ENCODE measurements at regions not wholly inside any gene's neighbourhood (a gene's known extent, or its start where the extent isn't known, plus 50 kb on each side); places are given as distances from the start of the nearest gene placed in this dataset.
"Not testable (repeated sequence)": the region's sequence is repeated elsewhere in the genome, so short reads cannot be mapped to it uniquely, and the experiment has no call there.

DNA sequence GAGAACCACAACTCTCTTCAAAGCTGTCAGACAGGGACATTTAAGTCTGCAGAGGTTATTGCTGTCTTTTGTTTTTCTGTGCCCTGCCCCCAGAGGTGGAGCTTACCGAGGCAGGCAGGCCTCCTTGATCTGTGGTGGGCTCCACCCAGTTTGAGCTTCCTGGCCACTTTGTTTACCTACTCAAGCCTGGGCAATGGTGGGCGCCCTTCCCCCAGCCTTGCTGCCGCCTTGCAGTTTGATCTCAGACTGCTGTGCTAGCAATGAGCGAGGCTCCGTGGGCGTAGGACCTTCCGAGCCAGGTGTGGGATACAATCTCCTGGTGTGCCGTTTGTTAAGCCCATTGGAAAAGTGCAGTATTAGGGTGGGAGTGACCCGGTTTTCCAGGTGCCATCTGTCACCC lies 822.1 kb downstream of the KCNMA1 start:
- DNase-seq; in situ Hi-C loops (cut with HindIII; ENCODE audit: low pct_ligation_motif_present, low pct_unique_long_range_greater_than_20kb, low sequenced_read_pairs): not testable (repeated sequence)

DNA sequence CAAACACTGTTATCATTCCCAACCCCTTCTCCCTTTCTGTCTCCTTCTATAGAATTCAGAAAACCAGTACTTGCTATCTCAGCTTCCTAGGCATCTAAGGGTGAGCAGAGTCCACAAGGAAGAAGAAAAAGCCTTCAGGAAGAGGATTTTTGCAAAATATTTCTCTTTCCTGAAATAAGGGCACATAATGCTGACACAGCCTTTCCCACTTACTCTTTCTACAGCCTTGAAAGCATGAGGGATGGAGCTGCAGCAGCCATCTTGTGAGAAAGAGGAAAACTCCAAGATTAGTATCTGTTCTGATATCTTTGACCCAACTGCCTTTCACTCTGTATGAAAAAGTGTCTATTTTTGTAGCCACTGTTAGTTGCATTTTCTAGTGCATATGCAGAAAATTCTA lies 826.2 kb downstream of the KCNMA1 start:
- in situ Hi-C loops (cut with HindIII; ENCODE audit: low pct_ligation_motif_present, low pct_unique_long_range_greater_than_20kb, low sequenced_read_pairs) = no loop called here
- no peak for DNase-seq

DNA sequence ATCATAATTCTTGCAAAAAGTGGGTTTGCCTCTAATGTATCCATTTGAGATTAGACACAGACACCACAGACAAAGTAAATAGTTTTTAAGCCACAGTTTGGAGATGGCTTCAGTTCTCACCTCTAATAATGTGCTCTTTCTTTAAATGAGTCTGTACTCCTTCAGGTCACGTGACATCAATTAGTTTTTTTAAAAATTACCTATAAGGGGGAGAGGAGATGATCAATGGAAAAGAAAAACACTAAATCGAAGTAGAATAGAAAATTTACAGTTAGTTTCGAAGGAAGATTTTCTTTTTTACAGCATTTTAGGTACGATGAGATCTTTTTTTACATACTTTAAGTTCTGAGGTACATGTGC lies 849.2 kb downstream of the KCNMA1 start:
- no peak for DNase-seq

DNA sequence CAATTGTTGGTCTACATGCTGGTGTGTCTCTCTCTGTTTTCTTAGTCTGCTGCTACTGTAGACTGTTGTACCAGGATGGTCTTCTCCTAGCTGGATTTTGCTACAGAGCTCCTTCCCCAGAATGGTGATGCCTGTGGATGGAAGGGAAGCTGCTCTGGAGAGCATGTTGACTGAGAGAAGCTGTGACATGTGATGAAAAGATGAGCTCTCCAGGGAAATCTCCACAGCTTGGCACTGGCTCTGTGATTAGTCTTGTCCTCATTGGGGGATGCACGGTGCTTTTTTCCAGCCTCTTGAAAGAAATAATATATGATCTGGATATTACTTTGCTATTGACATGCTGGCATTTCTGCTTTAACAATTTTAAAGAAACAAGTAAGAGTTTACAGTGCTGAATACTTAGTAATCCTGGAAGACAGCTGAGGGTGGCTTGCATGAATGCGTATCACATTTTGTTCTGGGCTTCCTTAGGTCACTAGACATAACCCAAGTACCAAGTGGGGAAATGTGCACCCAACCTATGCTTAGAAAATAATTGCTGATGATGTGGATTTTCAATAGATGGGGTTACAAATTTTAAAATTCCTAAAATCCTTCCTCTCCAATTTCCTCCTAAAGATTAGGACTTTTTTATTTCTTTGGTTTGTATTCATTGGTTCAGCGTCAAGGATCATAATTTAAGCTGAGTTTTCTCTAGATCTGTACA lies 849.7 kb downstream of the KCNMA1 start:
- DNase-seq = no peak
- in situ Hi-C loops (cut with HindIII; ENCODE audit: low pct_ligation_motif_present, low pct_unique_long_range_greater_than_20kb, low sequenced_read_pairs) = no loop called here

More for the DNA sequence above, 849.2 kb downstream of the KCNMA1 start:
- in situ Hi-C loops (cut with HindIII; ENCODE audit: low pct_ligation_motif_present, low pct_unique_long_range_greater_than_20kb, low sequenced_read_pairs) = no loop called here

DNA sequence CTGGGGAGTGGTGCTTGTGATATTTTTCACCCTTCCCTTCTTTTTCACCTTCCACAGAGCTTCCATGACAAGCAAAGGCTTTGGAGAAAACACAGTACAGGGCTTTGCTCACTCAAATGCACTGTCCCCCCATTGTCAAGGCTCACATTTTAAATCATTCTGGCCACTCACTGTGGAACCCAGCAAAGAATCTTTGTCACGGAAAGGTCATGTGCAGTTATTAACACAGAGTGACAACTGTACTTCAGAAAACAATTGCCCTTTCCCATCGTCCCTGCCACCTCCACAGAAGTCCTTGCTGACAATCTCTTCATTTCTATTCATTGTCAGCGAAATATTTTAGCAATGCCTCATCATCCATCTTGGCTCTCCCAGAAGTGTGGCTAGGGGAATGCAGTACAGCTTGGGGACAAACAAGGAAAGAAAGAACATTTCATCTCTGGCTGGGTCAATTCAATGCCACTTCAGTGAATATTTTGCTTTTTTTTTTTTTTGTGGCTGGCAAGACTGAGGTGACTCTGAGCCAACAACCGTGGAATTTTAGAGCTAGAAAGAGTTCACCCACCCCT lies 851.0 kb downstream of the KCNMA1 start:
- in situ Hi-C loops (cut with HindIII; ENCODE audit: low pct_ligation_motif_present, low pct_unique_long_range_greater_than_20kb, low sequenced_read_pairs) = no loop called here
- no peak for DNase-seq

DNA sequence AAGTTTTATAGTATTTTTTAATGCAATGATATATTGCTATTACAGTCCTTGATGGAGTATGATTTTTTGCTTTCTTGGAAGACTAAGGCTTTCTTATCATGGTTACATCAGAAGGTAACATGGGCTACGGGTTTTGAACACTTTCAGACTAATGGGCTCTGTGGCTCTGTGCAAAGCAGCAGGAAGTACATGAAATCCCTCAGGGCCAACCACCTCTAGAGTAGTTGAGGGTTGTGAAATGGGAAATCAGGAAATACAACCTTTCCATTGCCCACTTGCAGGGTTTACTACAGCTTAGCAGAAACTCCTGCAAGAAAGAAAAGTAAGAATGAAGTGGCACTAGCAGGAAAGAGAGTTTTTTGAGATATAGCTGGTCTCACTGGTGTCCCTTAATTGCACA lies 853.5 kb downstream of the KCNMA1 start:
- in situ Hi-C loops (cut with HindIII; ENCODE audit: low pct_ligation_motif_present, low pct_unique_long_range_greater_than_20kb, low sequenced_read_pairs) = no loop called here
- no peak for DNase-seq

DNA sequence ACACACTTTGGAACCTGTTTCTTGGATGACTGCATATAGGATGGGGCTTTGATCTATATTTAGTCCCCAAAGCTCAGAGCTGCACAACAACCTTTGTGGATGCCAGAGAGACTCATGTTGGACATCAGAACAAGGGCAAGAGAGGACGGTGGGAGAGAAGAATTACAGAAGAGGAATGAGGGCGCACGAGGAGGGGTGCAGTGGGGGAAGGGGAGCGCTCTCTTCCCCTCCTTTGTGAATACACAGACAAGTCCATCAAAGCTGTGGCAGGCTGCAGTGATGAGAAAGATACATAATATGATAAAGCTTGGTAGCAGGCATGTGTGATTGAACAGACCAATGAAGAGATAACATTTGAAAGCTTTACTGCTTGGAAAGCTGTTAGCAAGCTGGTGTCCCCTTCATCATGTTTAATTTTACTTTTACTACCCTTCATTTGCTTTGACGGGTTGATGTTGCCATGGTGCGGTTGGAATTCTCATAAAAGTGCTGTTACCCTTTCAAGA lies 857.8 kb downstream of the KCNMA1 start:
- no peak for DNase-seq
- in situ Hi-C loops (cut with HindIII; ENCODE audit: low pct_ligation_motif_present, low pct_unique_long_range_greater_than_20kb, low sequenced_read_pairs) = no loop called here

DNA sequence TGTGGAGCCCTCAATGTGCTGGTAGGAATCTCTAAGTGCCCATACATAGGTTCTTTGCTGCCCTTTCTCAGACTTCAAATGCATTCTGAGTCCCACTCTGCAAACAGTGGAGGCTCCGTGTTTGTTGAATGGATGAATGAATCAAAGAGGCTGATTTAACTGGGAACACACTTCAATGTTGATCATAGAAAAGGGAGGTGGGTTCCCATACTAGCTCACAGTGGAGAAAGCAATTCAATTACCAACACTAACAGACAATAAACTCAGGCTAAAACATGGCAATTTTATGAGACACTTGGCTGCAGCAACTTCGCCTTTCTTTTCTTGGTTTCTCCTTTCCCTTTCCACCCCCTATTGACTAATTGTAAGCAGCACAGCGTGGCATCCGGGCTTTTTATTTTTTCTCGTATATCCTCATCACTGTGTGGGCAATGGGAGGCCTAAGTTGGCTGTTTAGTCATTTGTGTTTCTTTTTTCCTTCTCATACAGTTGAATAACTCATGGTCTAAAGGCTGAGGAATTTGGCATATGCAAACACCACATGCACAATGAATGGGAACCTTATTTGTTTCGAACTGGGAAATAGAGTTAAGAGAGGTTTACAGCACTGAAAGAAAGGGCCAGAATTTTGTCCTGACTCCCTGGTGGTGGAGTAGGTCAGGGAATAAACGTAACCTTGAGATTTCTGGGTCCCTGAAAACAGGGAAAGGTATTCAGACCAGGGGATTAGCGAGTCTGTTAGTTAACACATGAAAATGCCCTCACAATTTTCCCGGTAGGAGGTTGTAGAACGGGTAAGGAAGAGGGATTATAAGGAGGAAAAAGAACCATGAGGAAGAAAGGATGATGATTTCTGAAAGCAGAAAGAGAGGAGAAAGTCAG lies 858.5 kb downstream of the KCNMA1 start:
- in situ Hi-C loops (cut with HindIII; ENCODE audit: low pct_ligation_motif_present, low pct_unique_long_range_greater_than_20kb, low sequenced_read_pairs) = no loop called here
- no peak for DNase-seq

DNA sequence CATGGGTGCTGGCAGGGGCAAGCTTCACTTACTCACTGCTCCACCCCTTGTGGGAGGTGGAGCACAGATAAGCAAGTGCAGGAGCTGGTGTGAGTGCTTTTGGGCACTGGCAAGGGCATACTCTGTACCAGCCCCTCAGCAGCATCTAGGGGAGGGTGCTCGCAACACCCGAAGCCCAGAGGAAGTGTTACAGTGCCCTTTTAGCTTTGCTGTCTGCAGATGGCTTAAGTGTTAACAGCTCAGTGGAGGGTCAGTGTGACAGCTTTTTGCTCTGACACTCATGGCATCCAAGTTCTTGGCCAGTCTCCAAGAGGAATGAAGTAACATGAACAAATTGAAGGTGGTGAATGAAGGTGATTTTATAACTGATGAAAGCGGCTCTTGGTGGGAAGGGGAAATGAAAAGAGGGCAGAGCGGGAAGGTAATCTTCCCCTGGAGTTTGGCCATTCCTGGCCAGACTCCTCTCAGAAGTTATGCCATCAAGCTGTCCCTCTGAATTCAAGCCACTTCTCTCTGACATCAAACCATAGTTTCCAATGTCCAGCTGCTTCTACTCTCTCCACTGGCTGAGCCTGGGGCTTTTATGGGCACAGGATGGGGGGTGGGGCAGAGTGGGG lies 862.5 kb downstream of the KCNMA1 start:
- DNase-seq = no peak

DNA sequence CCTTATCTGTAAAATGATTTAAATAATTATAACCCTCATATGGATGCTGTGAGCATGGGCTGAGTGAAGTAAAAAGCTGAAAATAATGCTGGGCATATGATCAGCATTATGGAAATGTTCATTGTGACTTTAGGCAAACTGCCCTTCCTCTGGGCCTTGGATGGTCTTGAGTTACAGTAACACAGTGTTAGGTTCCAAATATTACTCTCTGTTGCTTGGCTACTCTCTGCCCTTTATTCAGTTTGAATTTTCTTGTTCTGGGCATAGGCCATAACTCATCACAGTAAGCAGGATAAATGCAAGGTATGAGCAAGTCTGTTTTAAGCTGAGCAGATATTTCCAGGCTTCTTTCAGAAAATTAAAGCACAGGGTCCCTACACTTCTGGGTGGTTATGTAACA lies 868.0 kb downstream of the KCNMA1 start:
- in situ Hi-C loops (cut with HindIII; ENCODE audit: low pct_ligation_motif_present, low pct_unique_long_range_greater_than_20kb, low sequenced_read_pairs) = no loop called here
- no peak for DNase-seq

More for the DNA sequence above, 862.5 kb downstream of the KCNMA1 start:
- in situ Hi-C loops (cut with HindIII; ENCODE audit: low pct_ligation_motif_present, low pct_unique_long_range_greater_than_20kb, low sequenced_read_pairs) = no loop called here

DNA sequence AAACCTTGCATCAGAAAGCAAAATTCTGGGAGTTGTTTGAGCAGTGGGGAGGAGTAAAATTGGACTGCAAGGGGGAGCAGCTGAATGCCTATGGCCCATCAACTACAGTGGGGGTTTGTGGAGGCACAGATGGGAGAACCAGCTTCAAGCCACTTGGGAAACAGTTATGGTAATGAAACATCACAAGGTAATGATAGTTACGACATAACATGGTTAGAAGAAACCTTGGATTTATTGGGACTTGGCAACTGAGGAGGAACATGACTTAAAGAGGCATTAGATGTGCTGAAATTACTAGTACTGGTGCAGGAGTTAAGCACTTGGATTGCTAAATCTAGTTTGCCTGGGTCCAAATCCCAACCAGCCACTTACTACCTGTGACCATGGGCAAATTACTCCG lies 868.4 kb downstream of the KCNMA1 start:
- in situ Hi-C loops (cut with HindIII; ENCODE audit: low pct_ligation_motif_present, low pct_unique_long_range_greater_than_20kb, low sequenced_read_pairs) = no loop called here
- no peak for DNase-seq

DNA sequence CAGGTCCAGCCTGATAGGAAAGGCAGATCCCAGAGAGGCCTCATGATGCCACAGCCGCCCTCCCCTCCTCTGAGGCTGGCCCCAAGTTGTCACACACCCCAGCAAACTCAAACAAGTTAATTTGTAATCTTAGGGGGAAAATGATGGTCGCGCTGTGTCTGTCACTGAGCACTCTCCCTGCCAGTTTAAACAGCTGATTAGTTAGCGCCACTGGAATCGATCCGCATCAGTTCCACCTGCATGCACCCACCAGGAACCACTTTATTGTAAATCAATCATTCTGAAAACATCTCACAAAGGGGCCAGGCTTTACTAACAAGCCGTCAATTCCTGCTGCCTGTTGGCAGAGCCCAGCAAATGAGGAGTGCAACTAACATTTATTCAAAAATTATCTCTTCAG lies 870.9 kb downstream of the KCNMA1 start:
- in situ Hi-C loops (cut with HindIII; ENCODE audit: low pct_ligation_motif_present, low pct_unique_long_range_greater_than_20kb, low sequenced_read_pairs) = no loop called here
- DNase-seq = no peak

DNA sequence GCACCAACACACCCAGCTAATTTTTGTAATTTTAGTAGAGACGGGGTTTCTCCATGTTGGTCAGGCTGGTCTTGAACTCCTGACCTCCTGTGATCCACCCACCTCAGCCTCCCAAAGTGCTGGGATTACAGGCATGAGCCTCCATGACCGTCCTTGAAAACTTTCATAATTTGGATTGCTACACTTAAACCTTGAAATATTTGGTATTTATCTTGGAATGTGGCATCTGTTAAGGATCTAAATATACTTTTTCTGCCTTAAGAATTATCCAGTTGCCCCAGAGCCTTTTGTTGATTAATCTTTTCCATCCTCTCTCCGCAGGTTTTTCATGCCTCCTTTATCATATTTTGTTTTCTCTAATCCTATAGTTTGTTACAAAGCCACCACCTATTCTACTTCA lies 872.7 kb downstream of the KCNMA1 start:
- in situ Hi-C loops (cut with HindIII; ENCODE audit: low pct_ligation_motif_present, low pct_unique_long_range_greater_than_20kb, low sequenced_read_pairs); DNase-seq: not testable (repeated sequence)

DNA sequence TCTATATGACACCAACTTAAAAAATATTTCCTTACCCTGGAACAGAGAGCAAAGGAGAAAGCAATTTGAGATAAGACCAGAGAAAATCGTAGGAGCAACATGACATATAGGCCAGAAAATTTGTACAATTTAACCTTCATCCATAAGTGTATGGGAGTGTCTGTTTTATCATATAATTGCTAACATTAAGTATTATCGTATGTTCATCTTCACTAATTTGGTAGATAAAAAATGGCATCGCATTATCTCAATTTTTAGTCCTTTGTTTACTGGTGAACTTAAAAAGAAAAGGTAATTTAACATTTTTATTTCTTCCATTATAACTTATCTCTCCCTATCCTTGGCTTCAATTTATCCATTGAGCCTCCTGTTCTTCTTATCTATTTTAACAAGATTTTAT lies 873.4 kb downstream of the KCNMA1 start:
- no peak for DNase-seq
- in situ Hi-C loops (cut with HindIII; ENCODE audit: low pct_ligation_motif_present, low pct_unique_long_range_greater_than_20kb, low sequenced_read_pairs) = no loop called here

DNA sequence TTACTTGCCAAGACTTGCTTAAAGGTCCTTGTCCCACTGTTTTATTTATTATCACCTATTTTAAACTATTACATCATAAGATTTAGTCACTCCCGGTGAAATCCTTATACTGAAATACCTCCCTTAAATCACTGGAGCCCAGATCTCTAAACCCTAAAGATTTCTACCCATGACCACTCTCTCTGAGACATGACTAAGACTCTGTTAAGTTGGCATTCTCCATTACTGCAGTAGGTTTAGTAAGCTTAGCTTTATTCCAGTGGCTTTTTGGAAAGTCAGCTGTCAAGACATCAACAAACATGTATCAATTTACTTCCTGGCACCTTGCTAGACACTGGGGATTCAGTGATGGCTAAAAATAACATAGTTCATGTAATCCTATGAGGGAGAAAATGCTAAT lies 874.2 kb downstream of the KCNMA1 start:
- in situ Hi-C loops (cut with HindIII; ENCODE audit: low pct_ligation_motif_present, low pct_unique_long_range_greater_than_20kb, low sequenced_read_pairs) = no loop called here

DNA sequence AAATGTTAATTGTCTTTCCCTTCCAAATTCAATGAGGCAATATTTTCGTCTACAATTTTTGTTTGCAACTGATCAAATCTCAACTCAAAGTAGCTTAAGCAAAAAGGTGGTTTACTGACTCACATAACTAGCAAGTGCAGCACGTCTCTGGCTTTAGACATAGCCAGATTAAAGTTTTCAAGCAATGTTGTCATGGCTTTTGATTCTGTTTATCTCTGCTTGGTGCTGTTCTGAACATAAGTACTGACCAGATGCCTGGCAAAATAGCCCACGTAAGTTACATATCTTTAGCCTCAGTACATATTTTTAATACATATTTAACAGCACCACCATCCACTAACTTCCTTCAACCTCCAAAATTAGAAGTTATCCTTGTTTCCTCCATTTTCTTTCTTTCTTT lies 877.9 kb downstream of the KCNMA1 start:
- DNase-seq = no peak
- in situ Hi-C loops (cut with HindIII; ENCODE audit: low pct_ligation_motif_present, low pct_unique_long_range_greater_than_20kb, low sequenced_read_pairs) = no loop called here

More for the DNA sequence above, 874.2 kb downstream of the KCNMA1 start:
- no peak for DNase-seq

DNA sequence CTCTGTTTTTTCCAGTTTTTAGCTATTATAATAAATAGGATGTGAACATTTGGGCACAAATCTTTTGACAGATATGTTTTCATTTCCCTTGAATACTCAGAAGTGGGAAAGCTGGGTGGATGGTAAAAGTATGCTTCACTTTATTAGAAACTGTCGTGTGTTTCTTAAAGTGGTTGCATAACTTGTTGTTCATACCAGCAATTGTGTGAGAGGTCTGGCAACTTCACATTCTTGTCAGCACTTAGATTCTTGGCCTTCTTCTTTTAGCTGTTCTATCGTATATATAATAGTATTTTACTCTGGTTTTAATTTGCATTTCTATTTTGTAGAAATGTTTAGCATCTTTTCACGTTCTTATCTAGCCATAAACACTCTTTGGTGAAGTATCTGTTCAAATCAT lies 894.4 kb downstream of the KCNMA1 start:
- DNase-seq = no peak
- in situ Hi-C loops (cut with HindIII; ENCODE audit: low pct_ligation_motif_present, low pct_unique_long_range_greater_than_20kb, low sequenced_read_pairs) = no loop called here

DNA sequence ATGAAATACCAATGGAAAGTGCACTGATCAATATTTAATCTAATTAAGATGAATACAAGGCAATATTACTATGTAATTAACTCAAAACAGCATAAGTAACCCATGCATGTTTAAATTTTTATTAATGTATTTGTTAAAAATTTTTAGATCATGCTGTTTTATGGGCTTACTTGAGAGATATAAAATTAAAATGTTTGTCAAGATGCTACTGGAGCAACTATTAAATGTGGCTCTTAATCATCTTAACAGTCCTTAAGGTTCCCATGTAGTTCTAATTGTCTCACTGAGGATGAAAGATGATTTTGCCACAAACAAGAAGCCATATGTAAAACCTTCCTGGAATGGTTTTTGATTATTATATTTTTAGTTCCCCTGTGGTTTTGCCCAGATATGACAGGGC lies 897.1 kb downstream of the KCNMA1 start:
- DNase-seq = no peak
- in situ Hi-C loops (cut with HindIII; ENCODE audit: low pct_ligation_motif_present, low pct_unique_long_range_greater_than_20kb, low sequenced_read_pairs) = no loop called here

DNA sequence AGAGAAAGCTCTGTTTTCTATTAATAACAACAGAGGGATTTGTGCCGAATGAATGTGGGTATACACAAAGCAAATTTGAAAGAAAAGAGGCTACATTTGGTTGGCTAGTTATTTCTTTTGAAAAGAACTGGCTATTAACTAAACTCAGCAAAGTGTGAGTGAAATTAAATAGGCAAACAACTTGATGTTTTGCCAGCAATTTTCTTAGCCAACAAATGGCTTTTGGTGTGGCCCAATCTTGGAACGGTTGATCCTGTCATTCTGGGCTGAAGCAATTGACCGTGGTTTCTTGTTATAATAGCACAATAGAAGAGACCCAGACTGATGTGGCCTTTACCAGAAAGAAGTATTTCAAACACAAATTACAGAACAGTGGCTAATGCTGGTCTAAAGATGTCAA lies 898.6 kb downstream of the KCNMA1 start:
- no peak for DNase-seq
- in situ Hi-C loops (cut with HindIII; ENCODE audit: low pct_ligation_motif_present, low pct_unique_long_range_greater_than_20kb, low sequenced_read_pairs) = no loop called here

Measured in ACHN (cell line).